K562 (cell line): ENCODE measurements at regions not wholly inside any gene's neighbourhood (a gene's known extent, or its start where the extent isn't known, plus 50 kb on each side); places are given as distances from the start of the nearest gene placed in this dataset.

Source experiments
- ATAC-seq: fragments of 200-7000 bp; cut with Tn5 transposase; 3 replicates; pipeline ENCODE4 v1.9.1; 2020; ENCODE audit warnings: moderate library complexity
- BruUV-seq: library from RNA; stranded (reverse); fragments of 400-500 nt; replicated peaks from 2 replicates; lab custom pipeline; 2021; lab: Mats Ljungman, UMichigan
- CTCF ChIA-PET: fragments of 300-600 bp; formaldehyde crosslinking; extraction: SDS; loops from one replicate; lab custom pipeline; 2021; ENCODE audit warnings: low intra/inter-chr PET ratio; lab: Yijun Ruan, JAX
- POLR2A ChIA-PET: fragments of 300-600, 350-650 bp; sonication (Branson Sonifier 250); formaldehyde crosslinking; extraction: SDS; loops from one replicate; lab custom pipeline; 2021; ENCODE audit warnings: antibody characterized with exemption, inconsistent platforms; lab: Yijun Ruan, JAX
- DNase-seq, 4 experiments: peaks; one replicate each; pipeline versions ENCODE4 v3.0.0 to v3.0.0-alpha.2; 2011 to 2018; ENCODE audit warnings: low spot score in 3 of 4, mixed read lengths in 3 of 4; ENCODE audit errors: extremely low read depth in 1 of 4
- FAIRE-seq: peaks from 2 replicates; lab custom pipeline; 2011; peaks lifted over from hg19 to GRCh38; lab: Jason Lieb, UNC
- H2AFZ ChIP-seq: 2 replicates; pipeline ENCODE4 v1.6.0; 2011; ENCODE audit warnings: low read depth, low read length, control low read depth, inconsistent platforms
- H3K27ac ChIP-seq: fragments of 200-600 bp; 3 replicates; pipeline ENCODE4 v1.8.0; 2011; ENCODE audit warnings: low read depth, mild to moderate bottlenecking, control low read depth, inconsistent platforms, low read length, moderate library complexity, mixed read lengths; ENCODE audit errors: extremely low read depth
- H3K27me3 ChIP-seq, 2 experiments: fragments of 300-600 bp in 1 of 2; 2 replicates in 1 of 2; 3 replicates in 1 of 2; pipeline versions ENCODE4 v1.6.0 to v1.8.0; 2011; ENCODE audit warnings: inconsistent platforms in 2 of 2, low read length in 2 of 2, mild to moderate bottlenecking in 1 of 2, mixed read lengths in 1 of 2, moderate library complexity in 1 of 2; ENCODE audit not compliant: control insufficient read depth in 2 of 2, insufficient read depth in 2 of 2
- H3K36me3 ChIP-seq: fragments of 300-600 bp; 3 replicates; pipeline ENCODE4 v1.8.0; 2011; ENCODE audit warnings: mild to moderate bottlenecking, low read length, inconsistent platforms; ENCODE audit not compliant: control insufficient read depth, insufficient read depth
- H3K4me1 ChIP-seq, 2 experiments: fragments of 200-600 bp in 1 of 2; replicated peaks in 1 of 2; 2 replicates in 1 of 2; 3 replicates in 1 of 2; pipeline versions ENCODE4 v1.5.1 to v1.8.0; 2011; ENCODE audit warnings: inconsistent platforms in 2 of 2, low read length in 2 of 2, mild to moderate bottlenecking in 1 of 2, mixed read lengths in 1 of 2, moderate library complexity in 1 of 2; ENCODE audit not compliant: control insufficient read depth in 2 of 2, insufficient read depth in 2 of 2
- H3K4me2 ChIP-seq: 2 replicates; pipeline ENCODE4 v1.6.1; 2011; ENCODE audit warnings: low read length, control low read depth, inconsistent platforms, mixed read lengths; ENCODE audit not compliant: insufficient read depth
- H3K4me3 ChIP-seq: fragments of 200-600 bp; sonication (generic), shearing (Covaris generic); 2 replicates; pipeline ENCODE4 v1.5.1; 2016; ENCODE audit warnings: control low read depth, inconsistent platforms
- H3K79me2 ChIP-seq: fragments of 200-600 bp; 3 replicates; pipeline ENCODE4 v1.8.0; 2011; ENCODE audit warnings: low read length, inconsistent platforms; ENCODE audit not compliant: control insufficient read depth, insufficient read depth
- H3K9ac ChIP-seq, 2 experiments: 2 replicates each; pipeline versions ENCODE4 v1.6.0 to v1.6.1; 2011; ENCODE audit warnings: low read depth in 2 of 2, low read length in 2 of 2, control low read depth in 1 of 2, inconsistent platforms in 1 of 2, mild to moderate bottlenecking in 1 of 2, mixed read lengths in 1 of 2; ENCODE audit not compliant: insufficient read depth in 1 of 2
- H3K9me1 ChIP-seq: one replicate; pipeline ENCODE4 v1.6.0; 2011; ENCODE audit warnings: inconsistent platforms, mild to moderate bottlenecking, low read length, moderate library complexity; ENCODE audit not compliant: control insufficient read depth, insufficient read depth
- H3K9me3 ChIP-seq: replicated peaks from 2 replicates; pipeline ENCODE4 v1.5.1; 2011; ENCODE audit warnings: low read depth, low read length, inconsistent platforms; ENCODE audit not compliant: control insufficient read depth, insufficient read depth
- H4K20me1 ChIP-seq: replicated peaks from 2 replicates; pipeline ENCODE4 v1.6.1; 2011; ENCODE audit warnings: low read length, inconsistent platforms, mixed read lengths; ENCODE audit not compliant: control insufficient read depth, insufficient read depth
- AFF4 ChIP-seq: sonication (generic); formaldehyde crosslinking; IDR thresholded peaks from 2 replicates; pipeline ENCODE4 v1.8.0; 2023; ENCODE audit warnings: mild to moderate bottlenecking, missing genetic modification reagents
- ATF7 ChIP-seq: fragments of 450-650 bp; IDR thresholded peaks from 2 replicates; pipeline ENCODE4 v1.7.1; 2014; ENCODE audit warnings: mild to moderate bottlenecking, moderate library complexity
- CBX1 ChIP-seq: sonication (generic); IDR thresholded peaks from 2 replicates; pipeline ENCODE4 v1.6.1; 2016; ENCODE audit warnings: antibody characterized with exemption, low read depth, mild to moderate bottlenecking
- GTF2B ChIP-seq: IDR thresholded peaks from 2 replicates; pipeline ENCODE4 v1.6.1; 2011; ENCODE audit not compliant: insufficient read length; ENCODE audit errors: extremely low read depth
- MITF ChIP-seq: IDR thresholded peaks from 2 replicates; pipeline ENCODE4 v1.6.1; 2014; ENCODE audit warnings: antibody characterized with exemption
- NEUROD1 ChIP-seq: fragments of 150-350 bp; IDR thresholded peaks from 2 replicates; pipeline ENCODE4 v1.6.1; 2014; ENCODE audit warnings: borderline replicate concordance, low read length, low read depth; ENCODE audit not compliant: partially characterized antibody
- RAD21 ChIP-seq, 2 experiments: fragments of 250-450 bp in 1 of 2; fragments of 450-650 bp in 1 of 2; sonication (Bioruptor Pico) in 1 of 2; formaldehyde crosslinking in 1 of 2; IDR thresholded peaks in 1 of 2; conservative IDR thresholded peaks in 1 of 2; 2 replicates each; pipeline versions ENCODE4 v1.4.0 to v1.8.0; 2020 to 2022; ENCODE audit warnings: mild to moderate bottlenecking in 2 of 2, moderate library complexity in 1 of 2
- SMC3 ChIP-seq: conservative IDR thresholded peaks from 2 replicates; pipeline ENCODE4 v1.6.1; 2011; ENCODE audit warnings: low read depth, low read length, improper control_type of control experiment; ENCODE audit not compliant: insufficient read depth
- ZNF518B ChIP-seq: fragments of 250-450 bp; sonication (Bioruptor Pico); IDR thresholded peaks from 2 replicates; pipeline ENCODE4 v1.5.0; 2021; ENCODE audit warnings: mild to moderate bottlenecking, moderate library complexity
- WGBS: fragments of 100-300 bp; shearing (Covaris generic); methylation state at CpG from one replicate; pipeline ENCODE4 v1.1.6; 2016; ENCODE audit warnings: low coverage, mixed read lengths; ENCODE audit not compliant: insufficient coverage; ENCODE audit errors: missing lambda C conversion rate; 5-methylcytosine and 5-hydroxymethylcytosine counted together
- in situ Hi-C: fragments of 300-500 bp; cut with MboI; formaldehyde crosslinking; loops from 4 replicates; pipeline ENCODE4 v1.15.0; 2018; ENCODE audit warnings: inconsistent platforms, mixed read lengths
- intact Hi-C: fragments of 100-400 bp; cut with micrococcal nuclease; formaldehyde crosslinking; loops from 2 replicates; pipeline ENCODE4 v1.14.2; 2022

- Histone ChIP-seq H3K4me2 (no peak overlapping the region), H3K9me1 (no peaks in the 10 kb centered on the region), H4K20me1 (0 out of 2 replicates have a peak, but pooled peaks cover 3% of the 10 kb centered on the region), H3K79me2 (no peaks in the 10 kb centered on the region), H3K27me3 (peaks cover 0 to 23% of the 10 kb centered on the region in 2 experiments; a peak in 2 of 5 replicates), H3K9me3 (no peaks in the 10 kb centered on the region), H2AFZ (no peak overlapping the region), H3K36me3 (no peaks in the 10 kb centered on the region), H3K4me3 (no peak overlapping the region), H3K4me1 (no peaks in the 10 kb centered on the region), H3K9ac (no peak overlapping the region), H3K27ac (no peak overlapping the region)
- intact Hi-C loops: loop anchor here (1.0 kb wide), 1 partner anchor 56 kb away; no protein-coding TSS in a partner anchor
- FAIRE-seq (peak; percentile 49), ATAC-seq (peak; percentile 78), DNase-seq (peak; percentile 33 to 56 (median 48))
- ChIA-PET CTCF (interaction anchor here (0.6 to 1.8 kb wide), 4 partner anchors 9 to 862 kb away, joined by 3 to 23 read pairs (median 3); no protein-coding TSS in a partner anchor), POLR2A (no interaction called here)
- WGBS: under 1% methylated on average over 10 of the region's 10 CpGs
- BruUV-seq: no TSS peak
- in situ Hi-C loops: loop anchor here (5.0 kb wide), 1 partner anchor 612 kb away; the partner anchor contains the start of gene PTPRU
- TF ChIP-seq MITF (no peak), AFF4 (no peak), ZNF518B (0 out of 2 replicates have a peak, but pooled peaks have one; percentile 30), NEUROD1 (no peak), SMC3 (peak; percentile 61), ATF7 (0 out of 2 replicates have a peak, but pooled peaks have one; percentile 21), GTF2B (no peak), CBX1 (no peak), RAD21 (CRISPR knock-in tag; conservative IDR thresholded peaks at IDR 0.05 in 1 of 2, IDR thresholded peaks at IDR 0.05 in 1 of 2) (peak; percentile 42 to 58)
Observed at GRCh38 chr1:29849038-29849750, 612.9 kb downstream of the PTPRU start.
